GM23338 (cell line): ENCODE measurements at regions not wholly inside any gene's neighbourhood (a gene's known extent, or its start where the extent isn't known, plus 50 kb on each side); places are given as distances from the start of the nearest gene placed in this dataset.

Experiments
- ATAC-seq: fragments of 200-7000 bp; cut with Tn5 transposase; 3 replicates; pipeline ENCODE4 v1.9.1; 2020
- DNase-seq: peaks from one replicate; pipeline ENCODE4 v3.0.0-alpha.2; 2015; ENCODE audit warnings: low spot score
- H2AFZ ChIP-seq: fragments of 200-600 bp; sonication (generic); 2 replicates; pipeline ENCODE4 v1.8.0; 2016; ENCODE audit warnings: antibody characterized with exemption, mild to moderate bottlenecking, moderate library complexity
- H3F3A ChIP-seq: fragments of 200-600 bp; sonication (generic); replicated peaks from 2 replicates; pipeline ENCODE4 v1.8.0; 2017; ENCODE audit warnings: antibody characterized with exemption, mixed run types, low read depth
- H3K27ac ChIP-seq: fragments of 200-600 bp; sonication (generic); 2 replicates; pipeline ENCODE4 v1.6.1; 2016; ENCODE audit warnings: low read depth
- H3K27me3 ChIP-seq: fragments of 200-600 bp; sonication (generic); 2 replicates; pipeline ENCODE4 v1.8.0; 2016; ENCODE audit warnings: mild to moderate bottlenecking, mixed run types, moderate library complexity; ENCODE audit not compliant: insufficient read depth
- H3K36me3 ChIP-seq: fragments of 200-600 bp; sonication (generic); 2 replicates; pipeline ENCODE4 v1.8.0; 2016; ENCODE audit warnings: mild to moderate bottlenecking; ENCODE audit not compliant: insufficient read depth
- H3K4me1 ChIP-seq: fragments of 200-600 bp; sonication (generic); 2 replicates; pipeline ENCODE4 v1.8.0; 2016; ENCODE audit warnings: mild to moderate bottlenecking, moderate library complexity; ENCODE audit not compliant: insufficient read depth
- H3K4me2 ChIP-seq: fragments of 200-600 bp; sonication (generic); 2 replicates; pipeline ENCODE4 v1.7.1; 2017; ENCODE audit warnings: mixed run types
- H3K4me3 ChIP-seq: fragments of 200-600 bp; sonication (generic); 2 replicates; pipeline ENCODE4 v1.6.1; 2016; ENCODE audit warnings: mixed run types
- H3K79me2 ChIP-seq: fragments of 200-600 bp; sonication (generic); replicated peaks from 2 replicates; pipeline ENCODE4 v1.8.0; 2017; ENCODE audit warnings: mild to moderate bottlenecking; ENCODE audit not compliant: insufficient read depth
- H3K9me2 ChIP-seq: fragments of 200-600 bp; sonication (generic); 2 replicates; pipeline ENCODE4 v1.8.0; 2017; ENCODE audit not compliant: insufficient read depth
- H4K20me1 ChIP-seq: fragments of 200-600 bp; sonication (generic); replicated peaks from 2 replicates; pipeline ENCODE4 v1.8.0; 2017; ENCODE audit warnings: mild to moderate bottlenecking; ENCODE audit not compliant: insufficient read depth
- H3K27ac Mint-ChIP-seq: 2 replicates; pipeline ENCODE4 v1.8.0; 2020; ENCODE audit warnings: inconsistent platforms, mild to moderate bottlenecking, moderate library complexity, mixed read lengths
- H3K27me3 Mint-ChIP-seq: 3 replicates; pipeline ENCODE4 v1.8.0; 2022; ENCODE audit warnings: low read depth, mild to moderate bottlenecking, moderate library complexity, mixed read lengths, inconsistent platforms; ENCODE audit not compliant: insufficient read depth, poor library complexity
- H3K36me3 Mint-ChIP-seq: 3 replicates; pipeline ENCODE4 v1.8.0; 2021; ENCODE audit warnings: low read depth, mild to moderate bottlenecking, inconsistent platforms, moderate library complexity, mixed read lengths
- H3K4me1 Mint-ChIP-seq: 3 replicates; pipeline ENCODE4 v1.8.0; 2020; ENCODE audit warnings: mild to moderate bottlenecking, inconsistent platforms, mixed read lengths
- H3K4me3 Mint-ChIP-seq: 3 replicates; pipeline ENCODE4 v1.8.0; 2021; ENCODE audit warnings: moderate library complexity, mild to moderate bottlenecking, inconsistent platforms, mixed read lengths
- H3K9me3 Mint-ChIP-seq: 3 replicates; pipeline ENCODE4 v1.8.0; 2020; ENCODE audit warnings: moderate library complexity, mild to moderate bottlenecking, inconsistent platforms, mixed read lengths
- EZH2 ChIP-seq: fragments of 200-600 bp; sonication (generic); IDR thresholded peaks from one replicate; pipeline ENCODE4 v1.8.0; 2017; ENCODE audit warnings: antibody characterized with exemption, mild to moderate bottlenecking, low read depth; ENCODE audit not compliant: unreplicated experiment
- POLR2AphosphoS5 ChIP-seq: IDR thresholded peaks from 2 replicates; pipeline ENCODE4 v1.6.1; 2016; ENCODE audit warnings: antibody characterized with exemption, low read depth
- REST ChIP-seq: IDR thresholded peaks from one replicate; pipeline ENCODE4 v1.6.1; 2018; ENCODE audit warnings: antibody characterized with exemption; ENCODE audit not compliant: unreplicated experiment
- STAT1 ChIP-seq: IDR thresholded peaks from one replicate; pipeline ENCODE4 v1.6.1; 2016; ENCODE audit warnings: antibody characterized with exemption; ENCODE audit not compliant: unreplicated experiment
- ZNF114 ChIP-seq: fragments of 250-450 bp; sonication (Bioruptor Pico); IDR thresholded peaks from 2 replicates; pipeline ENCODE4 v1.5.0; 2020; ENCODE audit warnings: mild to moderate bottlenecking, moderate library complexity
- ZNF331 ChIP-seq: fragments of 250-450 bp; sonication (Bioruptor Pico); IDR thresholded peaks from 2 replicates; pipeline ENCODE4 v1.5.0; 2020; ENCODE audit warnings: low read depth, mild to moderate bottlenecking, moderate library complexity
- ZNF462 ChIP-seq: fragments of 250-450 bp; sonication (Bioruptor Pico); IDR thresholded peaks from 2 replicates; pipeline ENCODE4 v1.5.0; 2020; ENCODE audit warnings: mild to moderate bottlenecking, moderate library complexity

- no peak for TF ChIP-seq ZNF462 (CRISPR knock-in tag)
- TF ChIP-seq EZH2, result no peak
- TF ChIP-seq REST, result no peak
- no peak for TF ChIP-seq ZNF331 (CRISPR knock-in tag)
Observed at GRCh38 chr3:157832588-157832987, 273.6 kb downstream of the SHOX2 start (continued).

- peaks cover 18% of the 10 kb centered on the region for H3K9me3 Mint-ChIP-seq
- H3K27me3 Mint-ChIP-seq, result peaks cover 3% of the 10 kb centered on the region
- Histone ChIP-seq H2AFZ (peak overlapping the region; percentile 82; the same call in 1 of the 2 replicates), H3K4me1 (no peaks in the 10 kb centered on the region), H3F3A (no peaks in the 10 kb centered on the region), H3K27me3 (no peaks in the 10 kb centered on the region), H3K79me2 (no peaks in the 10 kb centered on the region), H3K4me2 (no peak overlapping the region), H3K4me3 (no peak overlapping the region), H3K9me2 (no peaks in the 10 kb centered on the region), H3K27ac (no peak overlapping the region), H3K36me3 (no peaks in the 10 kb centered on the region), H4K20me1 (no peaks in the 10 kb centered on the region)
- peaks cover 11% of the 10 kb centered on the region for H3K4me1 Mint-ChIP-seq
- H3K36me3 Mint-ChIP-seq, result peaks cover 11% of the 10 kb centered on the region
- H3K4me3 Mint-ChIP-seq, result no peak overlapping the region
- ATAC-seq (peak; percentile 80), DNase-seq (no peak)
- peak overlapping the region; percentile 51; the same call in 1 of the 2 replicates for H3K27ac Mint-ChIP-seq
- TF ChIP-seq REST, result no peak
- TF ChIP-seq ZNF114 (CRISPR knock-in tag), result no peak
- TF ChIP-seq EZH2, result no peak
- TF ChIP-seq STAT1, result no peak
- no peak for TF ChIP-seq ZNF331 (CRISPR knock-in tag)
- TF ChIP-seq POLR2AphosphoS5, result no peak
Observed at GRCh38 chr3:157830556-157831236, 275.5 kb downstream of the SHOX2 start.
